GM12872 (cell line): ENCODE measurements at regions not wholly inside any gene's neighbourhood (a gene's known extent, or its start where the extent isn't known, plus 50 kb on each side); places are given as distances from the start of the nearest gene placed in this dataset.

Experiments used
- TF ChIP-seq, protein P1 (sequence below): IDR thresholded peaks from 3 replicates; pipeline ENCODE4 v1.5.1; 2011; ENCODE audit warnings: low read depth, mild to moderate bottlenecking, low read length, moderate library complexity; ENCODE audit not compliant: insufficient read depth

GRCh38 chr14:36465178-36465577 is 54.9 kb downstream of the NKX2-1 start:
- TF ChIP-seq, protein P1, sequence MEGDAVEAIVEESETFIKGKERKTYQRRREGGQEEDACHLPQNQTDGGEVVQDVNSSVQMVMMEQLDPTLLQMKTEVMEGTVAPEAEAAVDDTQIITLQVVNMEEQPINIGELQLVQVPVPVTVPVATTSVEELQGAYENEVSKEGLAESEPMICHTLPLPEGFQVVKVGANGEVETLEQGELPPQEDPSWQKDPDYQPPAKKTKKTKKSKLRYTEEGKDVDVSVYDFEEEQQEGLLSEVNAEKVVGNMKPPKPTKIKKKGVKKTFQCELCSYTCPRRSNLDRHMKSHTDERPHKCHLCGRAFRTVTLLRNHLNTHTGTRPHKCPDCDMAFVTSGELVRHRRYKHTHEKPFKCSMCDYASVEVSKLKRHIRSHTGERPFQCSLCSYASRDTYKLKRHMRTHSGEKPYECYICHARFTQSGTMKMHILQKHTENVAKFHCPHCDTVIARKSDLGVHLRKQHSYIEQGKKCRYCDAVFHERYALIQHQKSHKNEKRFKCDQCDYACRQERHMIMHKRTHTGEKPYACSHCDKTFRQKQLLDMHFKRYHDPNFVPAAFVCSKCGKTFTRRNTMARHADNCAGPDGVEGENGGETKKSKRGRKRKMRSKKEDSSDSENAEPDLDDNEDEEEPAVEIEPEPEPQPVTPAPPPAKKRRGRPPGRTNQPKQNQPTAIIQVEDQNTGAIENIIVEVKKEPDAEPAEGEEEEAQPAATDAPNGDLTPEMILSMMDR: no peak

DNA sequence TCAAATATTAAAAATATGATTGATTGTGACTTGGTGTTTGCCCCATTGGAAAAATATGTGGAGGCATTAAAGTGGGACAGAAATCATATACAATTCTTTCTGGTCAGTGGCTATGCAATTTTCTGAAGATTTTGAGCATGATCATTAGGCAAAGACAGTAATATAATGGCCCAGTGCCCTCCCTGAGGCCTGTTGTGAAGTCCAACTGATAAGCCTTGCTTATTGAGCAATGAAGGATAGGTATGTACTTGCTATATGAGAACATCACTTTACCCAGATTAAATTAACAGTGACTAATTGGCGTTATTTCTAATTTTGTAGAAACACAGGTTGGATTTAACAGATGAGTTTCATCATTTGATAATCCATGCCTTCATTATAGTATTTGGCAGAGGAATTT is 57.1 kb downstream of the NKX2-1 start:
- TF ChIP-seq, protein P1: no peak

DNA sequence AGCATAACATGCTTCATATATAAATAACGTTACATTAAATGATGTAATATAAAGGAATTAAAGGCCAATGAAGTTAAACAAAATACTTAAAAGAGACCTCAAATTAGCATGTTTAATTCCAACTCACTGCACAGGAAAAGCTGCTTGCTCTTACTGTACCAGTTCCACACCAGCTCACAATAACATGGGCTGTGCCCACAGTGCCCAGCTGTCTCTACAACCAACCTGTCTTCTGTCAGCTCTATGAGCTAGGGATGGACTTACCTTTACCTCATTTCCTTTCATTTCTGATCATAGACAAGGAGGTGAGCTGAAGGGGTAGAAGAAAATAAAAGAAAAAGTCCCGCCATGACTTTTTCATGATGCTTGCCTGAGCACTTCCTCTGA is 64.8 kb downstream of the NKX2-1 start:
- TF ChIP-seq, protein P1: no peak

DNA sequence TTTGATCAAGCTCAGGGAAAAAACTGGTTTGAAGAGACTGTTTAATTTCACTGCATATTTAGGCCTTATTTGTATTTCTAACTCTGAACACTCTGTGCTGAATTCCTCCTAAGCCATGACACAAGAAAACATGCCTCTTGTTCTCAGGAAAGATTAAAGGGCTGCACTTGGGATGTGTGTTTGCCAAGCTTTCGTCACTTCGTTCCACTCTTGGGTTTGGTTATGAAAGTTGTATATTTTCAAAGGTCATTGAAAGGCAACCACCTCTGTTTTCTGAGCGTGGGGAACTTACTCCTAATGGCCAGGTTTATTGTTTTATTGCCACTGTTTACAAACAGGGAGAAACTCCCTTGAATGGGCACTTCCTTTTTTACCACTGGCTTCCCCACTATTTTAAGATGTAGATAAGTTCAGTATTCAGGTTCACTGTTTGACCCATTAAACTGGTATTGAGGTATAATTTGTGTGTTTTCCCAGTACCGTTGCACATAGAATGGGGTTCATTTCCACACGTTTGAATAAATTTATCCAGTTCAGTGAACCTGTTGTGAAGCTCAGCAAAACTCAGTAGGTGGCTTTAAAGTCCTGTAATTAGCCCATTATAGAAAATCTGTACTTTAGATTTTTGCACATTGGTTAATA is 65.3 kb downstream of the NKX2-1 start:
- TF ChIP-seq, protein P1: no peak

- TF ChIP-seq, protein P1: no peak
Observed at GRCh38 chr14:36452860-36453259, 67.2 kb downstream of the NKX2-1 start.

DNA sequence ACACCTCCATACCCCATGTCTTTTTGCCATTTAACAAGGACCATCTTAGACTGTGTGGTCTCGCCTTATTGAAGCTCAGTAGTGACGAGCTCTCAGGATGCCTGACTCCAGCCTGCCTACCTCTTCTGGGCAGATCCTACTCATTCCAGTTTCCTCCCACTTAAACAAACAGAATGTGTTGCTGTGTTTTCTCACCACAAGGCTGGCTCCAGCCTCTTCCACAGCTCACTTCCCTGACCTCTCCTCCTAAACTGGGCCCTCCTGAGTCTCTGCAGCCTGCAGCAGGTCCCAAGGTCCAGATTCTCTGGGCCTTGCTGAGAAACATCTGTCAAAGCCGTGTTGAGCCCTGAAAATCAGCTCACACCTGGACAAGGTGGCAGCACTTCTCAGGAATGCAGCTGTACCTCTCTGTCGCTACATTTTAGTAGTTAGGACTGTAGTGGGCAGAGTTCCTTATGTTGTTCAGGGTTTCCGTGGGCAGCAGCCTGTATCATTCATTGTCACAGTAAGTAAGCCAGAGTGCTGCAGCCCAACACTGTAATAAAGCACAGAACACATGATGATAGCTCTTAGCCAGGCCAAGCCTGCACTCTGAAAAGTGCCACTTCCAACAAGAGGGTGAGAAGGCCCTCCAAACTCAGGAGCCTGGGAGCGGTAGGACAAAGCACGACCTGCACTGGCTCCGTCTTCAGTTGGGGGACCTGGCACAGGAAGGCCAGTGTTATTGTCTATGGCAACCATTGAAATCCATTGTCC is 68.5 kb downstream of the NKX2-1 start:
- TF ChIP-seq, protein P1: no peak

DNA sequence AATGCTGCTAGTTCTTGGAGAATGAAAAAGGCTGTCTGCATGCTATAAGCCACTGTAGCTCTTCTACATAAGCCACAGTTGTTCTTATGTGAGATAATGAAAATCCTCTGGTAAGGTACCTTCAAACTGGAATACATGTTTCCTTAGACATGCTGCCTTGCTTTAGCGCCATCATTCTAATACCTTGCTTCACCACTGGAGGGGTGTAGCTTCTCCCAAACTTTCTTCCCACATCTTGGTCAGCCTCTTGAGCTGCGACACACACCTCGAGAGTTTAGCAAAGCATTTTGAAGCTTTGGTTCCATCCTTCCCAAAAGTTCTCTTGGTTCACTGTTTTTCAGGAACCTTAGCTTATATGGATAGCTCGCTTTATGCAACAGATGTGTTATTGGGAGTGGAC is 69.5 kb downstream of the NKX2-1 start:
- TF ChIP-seq, protein P1: no peak
